Kidney tubule cell (primary cell): ENCODE measurements at regions not wholly inside any gene's neighbourhood (a gene's known extent, or its start where the extent isn't known, plus 50 kb on each side); places are given as distances from the start of the nearest gene placed in this dataset.
"Not testable (repeated sequence)": the region's sequence is repeated elsewhere in the genome, so short reads cannot be mapped to it uniquely, and the experiment has no call there.

ENCODE experiments used
- DNase-seq: peaks from one replicate; pipeline ENCODE4 v3.0.0-alpha.2; 2018; ENCODE audit warnings: low spot score

DNA sequence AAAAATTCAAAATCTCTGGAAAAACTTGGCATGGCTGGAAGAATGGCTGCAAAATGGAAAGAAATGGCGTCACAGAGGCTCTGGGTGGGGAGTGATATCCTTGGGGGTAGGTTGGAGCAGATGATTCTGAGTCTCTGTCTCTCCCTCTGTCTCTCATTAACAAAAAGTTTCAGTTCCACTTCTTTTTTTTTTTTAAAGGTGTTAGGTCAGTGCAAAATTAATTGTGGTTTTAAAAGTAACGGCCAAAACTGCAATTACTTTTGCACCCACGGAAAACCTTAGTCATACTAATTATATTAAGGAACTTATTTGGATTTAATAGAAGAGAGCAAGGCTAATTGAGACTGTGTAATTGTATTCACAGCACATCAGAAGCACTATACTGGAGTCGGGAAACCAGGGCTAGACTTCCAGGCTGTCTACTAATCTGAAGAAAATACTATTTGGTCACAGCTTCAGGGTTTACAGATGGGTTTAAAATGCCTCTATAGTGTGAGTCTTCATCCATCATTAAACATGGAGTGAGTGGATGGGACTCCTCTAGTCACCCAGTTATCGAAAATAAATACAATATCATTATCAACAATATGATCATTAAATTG, 289.1 kb upstream of the PLD5 start:
- no peak for DNase-seq

DNA sequence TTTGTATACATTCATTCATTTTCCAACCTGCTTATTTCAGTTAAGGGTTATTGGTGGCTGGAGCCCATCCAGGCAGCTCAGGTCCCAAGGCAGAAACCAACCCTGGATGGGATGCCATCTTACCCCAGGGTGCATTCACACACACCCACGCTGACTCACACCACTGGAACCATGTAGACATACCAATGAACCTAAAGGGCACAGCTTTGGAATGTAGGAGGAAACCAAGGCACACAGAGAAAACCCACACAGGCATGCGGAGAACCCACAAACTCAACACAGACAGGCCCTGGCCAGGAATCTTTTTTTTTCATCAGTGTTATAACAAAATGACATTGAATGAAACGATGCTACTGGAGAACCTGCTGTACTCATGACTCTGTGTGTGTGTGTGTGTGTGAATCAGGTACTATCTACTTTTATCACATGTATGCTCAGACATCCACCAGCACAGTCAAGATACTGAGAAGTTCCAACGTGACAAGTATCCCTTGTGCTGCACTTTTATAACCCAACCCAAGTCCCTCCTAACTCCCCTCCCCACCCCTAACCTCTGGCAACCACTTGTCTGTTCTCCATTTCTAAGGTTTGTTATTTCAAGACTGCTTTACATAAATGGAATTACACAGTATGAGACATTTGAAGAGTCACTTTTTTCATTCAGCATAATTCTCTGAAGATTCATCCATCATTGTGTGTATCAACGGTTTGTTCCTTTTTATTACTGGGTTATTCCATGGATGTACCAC, 286.8 kb upstream of the PLD5 start:
- DNase-seq, result peak; percentile 47

- DNase-seq, result no peak
These were observed 281.8 kb upstream of the PLD5 start for GRCh38 chr1:242806324-242806723.

DNA sequence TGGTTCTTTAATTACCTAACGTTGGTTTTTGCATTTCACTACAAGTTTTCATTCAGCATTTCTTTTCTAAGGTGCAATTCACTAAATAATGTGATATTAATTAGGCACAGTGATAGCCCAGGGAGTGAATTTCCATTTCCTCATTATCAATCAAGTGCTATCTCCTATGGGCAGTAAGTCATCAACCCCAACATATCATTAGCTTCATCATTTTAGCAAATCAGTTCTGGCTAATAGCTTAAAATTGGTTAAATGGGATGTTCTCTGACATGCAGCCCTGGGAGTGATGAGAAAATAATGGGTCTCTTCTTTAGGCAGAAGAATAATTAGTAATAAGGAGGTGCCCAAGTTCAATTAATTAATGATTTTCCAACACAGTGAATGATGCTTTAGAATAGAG, 280.9 kb upstream of the PLD5 start:
- not testable (repeated sequence) for DNase-seq

- DNase-seq, result no peak
These were observed 278.5 kb upstream of the PLD5 start for GRCh38 chr1:242802973-242803372.

- no peak for DNase-seq
These were observed 276.0 kb upstream of the PLD5 start for GRCh38 chr1:242800521-242800920.

GRCh38 chr1:242797856-242798255, 273.4 kb upstream of the PLD5 start:
- DNase-seq, result no peak

DNA sequence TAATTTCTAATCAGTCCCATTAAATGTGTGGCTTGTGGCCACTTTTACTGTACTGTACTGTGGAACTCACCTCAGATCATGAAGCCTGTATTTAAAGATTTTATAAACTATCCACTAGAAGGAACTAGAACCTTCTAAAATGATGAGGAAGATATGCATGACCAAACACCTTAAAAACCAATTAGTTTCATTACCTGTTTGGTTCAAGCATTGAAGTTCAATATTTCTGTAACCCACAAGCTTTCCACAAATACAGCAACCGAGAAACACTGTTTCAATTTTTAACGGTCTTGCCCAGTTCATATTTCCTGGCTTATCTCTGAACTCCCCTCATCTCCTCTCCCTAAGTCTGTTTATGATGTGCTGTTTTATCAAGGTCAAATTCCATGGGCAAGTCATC, 264.3 kb upstream of the PLD5 start:
- DNase-seq, result no peak

DNA sequence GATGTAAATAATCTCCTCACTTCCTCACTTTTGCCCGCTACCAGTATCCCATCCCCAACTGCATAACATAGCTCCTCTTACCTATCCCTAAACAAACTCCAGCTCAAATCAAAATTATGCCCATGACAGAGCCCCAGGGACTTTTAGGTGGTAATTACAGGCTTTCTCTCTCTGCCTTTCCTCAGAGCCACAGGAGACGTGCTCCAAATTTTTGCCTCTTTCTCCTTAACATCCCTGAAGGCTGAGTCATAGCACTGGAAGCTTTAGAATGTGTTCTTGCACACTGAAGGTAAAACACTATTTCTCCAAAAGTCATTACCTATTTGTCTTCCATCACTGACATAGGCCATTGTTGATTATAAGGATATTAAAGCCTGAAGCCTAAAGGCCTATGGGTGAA, 263.5 kb upstream of the PLD5 start:
- no peak for DNase-seq

GRCh38 chr1:242784807-242785206, 260.3 kb upstream of the PLD5 start:
- peak; percentile 8 for DNase-seq

DNA sequence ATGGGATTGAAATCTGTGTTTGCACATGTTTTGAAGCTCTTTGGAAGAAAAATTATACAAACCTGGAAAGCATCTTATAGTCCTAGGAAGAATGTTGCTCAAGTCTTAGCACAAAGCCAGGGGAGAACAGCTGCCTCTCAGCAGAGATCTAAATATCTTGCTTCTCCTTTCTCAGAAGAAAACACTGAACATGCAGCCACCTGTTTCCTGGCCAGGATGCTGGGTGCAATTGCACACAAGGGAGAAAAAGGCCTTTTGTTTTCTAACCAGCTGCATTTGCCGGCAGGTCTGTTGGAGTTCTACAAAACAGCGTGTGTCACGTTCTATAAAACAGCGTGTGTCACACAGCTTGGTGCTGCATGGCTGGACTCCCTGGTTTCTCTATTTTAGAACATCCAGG, 259.6 kb upstream of the PLD5 start:
- no peak for DNase-seq

DNA sequence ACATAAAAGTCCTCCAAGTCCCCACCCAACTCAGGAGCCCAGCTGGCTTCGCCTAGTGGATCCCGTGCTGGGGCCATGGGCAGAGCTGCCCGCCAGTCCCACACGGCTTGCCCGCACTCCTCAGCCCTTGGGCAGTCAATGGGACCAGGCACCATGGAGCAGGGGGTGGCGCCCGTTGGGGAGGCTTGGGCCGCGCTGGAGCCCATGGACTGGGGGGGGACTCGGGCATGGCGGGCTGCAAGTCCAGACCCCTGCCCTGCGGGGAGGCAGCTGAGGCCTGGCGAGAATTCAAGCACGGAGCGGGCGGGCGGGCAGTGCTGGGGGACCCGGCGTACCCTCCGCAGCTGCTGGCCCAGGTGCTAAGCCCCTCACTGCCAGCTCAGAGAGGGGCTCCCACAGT, 249.8 kb upstream of the PLD5 start:
- DNase-seq, result no peak

DNA sequence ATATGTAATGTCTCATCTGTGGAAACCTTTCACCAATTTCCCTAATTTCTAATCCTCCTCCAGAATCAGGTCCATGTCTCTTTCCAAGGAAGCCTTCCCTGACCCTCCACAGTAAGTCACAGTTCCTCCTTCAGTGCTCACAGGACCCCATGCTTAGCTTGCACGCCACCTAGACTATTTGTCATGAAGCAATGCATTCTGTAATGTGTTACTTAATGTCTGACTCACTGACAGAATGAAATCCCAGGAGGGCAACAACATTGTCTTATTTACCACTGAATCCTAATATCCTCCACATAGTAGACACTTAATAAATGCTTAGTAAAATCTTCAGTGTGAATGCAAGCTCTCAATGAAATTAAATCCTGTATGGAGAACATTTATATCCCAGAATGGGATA, 245.9 kb upstream of the PLD5 start:
- DNase-seq, result peak; percentile 13

DNA sequence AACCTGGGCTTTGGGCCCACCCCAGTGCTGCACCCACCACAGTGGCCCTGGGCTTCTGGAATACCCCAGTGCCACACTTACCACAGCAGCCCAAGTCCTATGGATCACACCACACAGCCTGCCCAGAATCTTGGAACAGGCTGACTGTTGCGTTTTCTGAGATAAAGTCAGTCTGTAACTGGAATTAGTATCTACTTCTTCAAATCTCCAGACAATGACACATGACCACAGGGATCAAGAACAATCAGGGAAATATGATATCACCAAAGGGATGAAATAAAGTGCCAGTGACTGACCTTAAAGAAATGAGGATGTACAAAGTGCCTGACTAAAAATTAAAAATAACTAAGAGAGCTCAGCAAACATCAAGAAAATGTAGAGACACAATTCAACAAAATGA, 239.7 kb upstream of the PLD5 start:
- DNase-seq, result no peak

DNA sequence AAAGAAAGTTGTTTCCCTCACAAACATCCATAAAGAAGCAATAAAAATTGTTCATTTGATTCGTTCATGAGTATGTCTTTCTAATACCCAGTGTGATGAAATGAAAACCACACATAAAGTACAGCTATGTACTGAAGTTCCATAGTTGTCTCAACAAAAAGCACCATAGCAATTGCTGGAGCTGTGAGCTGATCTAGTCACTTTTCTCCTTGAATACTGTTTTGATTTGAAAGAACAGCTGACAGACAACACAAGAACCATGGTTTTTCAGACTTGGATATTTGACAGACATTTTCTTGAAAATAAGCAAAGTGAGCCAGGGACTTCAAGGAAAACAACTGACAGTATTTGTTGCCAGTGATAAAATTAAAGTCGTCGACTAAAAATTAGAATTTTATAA, 237.1 kb upstream of the PLD5 start:
- DNase-seq, result no peak

DNA sequence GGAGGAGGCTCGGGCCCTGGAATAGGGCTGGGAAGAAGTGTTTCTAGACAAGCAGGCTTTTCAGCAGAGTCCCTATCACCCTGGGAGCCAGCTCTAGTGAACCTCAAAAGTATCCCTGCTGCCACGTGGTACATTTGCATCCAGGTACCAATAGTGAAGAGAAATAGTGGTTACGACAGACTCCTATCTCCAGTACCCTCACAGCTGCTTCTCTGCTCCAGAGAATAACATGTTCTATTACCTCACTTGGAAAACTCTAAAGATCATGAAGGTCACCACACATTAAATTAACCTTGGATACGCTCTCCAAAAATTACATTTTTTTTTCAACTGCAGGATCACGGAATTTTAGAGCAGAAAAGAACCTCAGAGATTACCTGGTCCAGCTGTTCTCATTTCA, 230.4 kb upstream of the PLD5 start:
- no peak for DNase-seq

DNA sequence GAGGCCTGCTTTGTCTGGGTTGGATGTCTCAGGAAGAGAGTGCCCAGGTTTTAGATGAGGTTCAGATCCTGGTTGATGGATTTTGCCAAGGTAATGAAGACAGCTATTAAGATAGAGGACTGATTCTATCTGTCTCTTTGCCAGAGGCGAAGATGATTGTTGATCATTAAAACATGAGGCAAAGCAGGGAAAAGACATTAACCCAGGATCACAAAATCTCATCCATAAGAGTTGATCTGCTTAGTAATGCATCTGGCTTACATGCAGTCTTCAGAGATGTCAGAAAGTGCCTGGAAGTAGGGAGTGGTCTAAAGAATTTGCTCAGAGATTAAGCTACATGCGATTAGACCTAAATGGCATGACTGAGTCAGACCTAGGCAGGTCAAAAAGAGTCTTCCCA, 229.6 kb upstream of the PLD5 start:
- no peak for DNase-seq

DNA sequence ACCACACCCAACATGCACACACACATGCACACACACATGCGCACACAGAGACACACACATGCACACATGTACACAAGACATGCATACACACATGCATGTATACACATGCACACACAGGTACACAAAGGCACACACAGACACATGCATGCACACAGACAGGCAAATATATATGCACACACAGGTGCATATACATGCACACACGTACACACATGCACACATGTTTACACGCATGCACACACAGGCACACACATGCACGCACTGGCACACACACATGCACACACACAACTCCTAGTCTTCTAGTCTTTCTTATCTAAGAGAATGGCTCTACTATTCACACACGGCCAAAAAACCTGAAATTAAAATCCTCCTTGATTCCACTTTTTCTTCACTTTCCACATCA, 222.7 kb upstream of the PLD5 start:
- no peak for DNase-seq

DNA sequence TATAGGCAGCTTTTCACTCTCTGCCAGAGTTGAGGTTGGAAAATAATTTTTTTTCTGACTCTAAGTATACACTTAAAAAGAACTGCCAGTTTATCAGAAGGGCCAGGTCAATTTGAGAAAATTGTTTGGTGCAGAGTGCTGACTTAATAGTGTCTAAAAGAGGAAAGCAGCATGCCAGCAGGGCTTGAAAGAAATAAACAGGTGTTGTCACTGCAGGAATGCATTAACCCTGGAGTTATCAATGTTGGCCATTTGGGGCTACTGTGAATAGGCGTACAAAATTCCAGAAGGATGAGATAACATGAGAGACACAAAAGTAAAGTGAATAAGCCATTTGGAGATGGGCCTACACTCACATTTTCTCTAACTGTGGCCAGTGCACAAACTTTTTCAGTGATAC, 220.6 kb upstream of the PLD5 start:
- DNase-seq, result no peak

DNA sequence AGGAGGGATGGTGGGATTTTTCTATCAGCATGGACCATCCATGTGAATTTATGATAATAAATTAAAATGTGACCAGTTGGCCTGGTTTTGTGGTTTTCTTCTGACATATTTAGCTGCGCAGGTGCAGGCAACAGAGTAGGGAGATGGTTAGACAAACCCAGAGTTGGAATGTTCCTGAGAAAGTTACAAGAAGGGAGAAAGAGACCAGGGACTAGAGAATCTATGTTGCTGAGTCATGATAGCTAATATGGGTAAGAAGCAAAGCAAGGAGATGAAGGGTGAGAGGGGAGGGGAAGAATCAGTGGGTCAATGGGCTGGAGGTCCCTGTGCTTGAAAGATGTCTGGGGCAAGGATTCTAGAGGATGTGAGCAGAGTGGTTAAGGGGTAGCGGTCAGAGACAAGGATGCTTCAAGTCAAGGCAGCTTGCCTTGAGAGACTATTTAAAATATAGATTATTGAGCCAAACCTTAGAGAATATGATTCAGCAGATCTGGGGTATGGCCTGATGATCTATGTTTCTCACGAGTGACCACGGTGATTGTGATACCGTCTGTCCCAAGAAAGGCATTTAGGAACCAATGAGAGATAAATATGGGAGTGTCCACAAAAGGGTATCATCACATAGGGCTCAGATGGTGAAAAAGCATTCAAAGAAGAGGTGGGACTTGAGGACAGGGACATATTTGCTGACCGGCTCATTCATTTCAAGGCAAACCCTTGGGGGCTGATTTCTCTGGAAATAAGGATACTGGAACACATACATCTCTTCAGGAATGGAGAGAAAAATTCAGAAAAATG, 219.7 kb upstream of the PLD5 start:
- DNase-seq, result no peak

- DNase-seq, result no peak
These were observed 214.5 kb upstream of the PLD5 start for GRCh38 chr1:242738702-242739645.

GRCh38 chr1:242736611-242737010, 212.1 kb upstream of the PLD5 start:
- DNase-seq, result no peak
